HUDEP-2 (cell line): ENCODE measurements at regions not wholly inside any gene's neighbourhood (a gene's known extent, or its start where the extent isn't known, plus 50 kb on each side); places are given as distances from the start of the nearest gene placed in this dataset.
A peak's percentile ranks its signal among the peaks of the same experiment; 100 is the strongest.
"Not testable (repeated sequence)": the region's sequence is repeated elsewhere in the genome, so short reads cannot be mapped to it uniquely, and the experiment has no call there.

ENCODE experiments used
- DNase-seq, 76 experiments: peaks; one replicate each; lab custom pipeline; 2025; ENCODE audit not compliant: unreplicated experiment in 76 of 76; lab: John Stamatoyannopoulos, UW

DNA sequence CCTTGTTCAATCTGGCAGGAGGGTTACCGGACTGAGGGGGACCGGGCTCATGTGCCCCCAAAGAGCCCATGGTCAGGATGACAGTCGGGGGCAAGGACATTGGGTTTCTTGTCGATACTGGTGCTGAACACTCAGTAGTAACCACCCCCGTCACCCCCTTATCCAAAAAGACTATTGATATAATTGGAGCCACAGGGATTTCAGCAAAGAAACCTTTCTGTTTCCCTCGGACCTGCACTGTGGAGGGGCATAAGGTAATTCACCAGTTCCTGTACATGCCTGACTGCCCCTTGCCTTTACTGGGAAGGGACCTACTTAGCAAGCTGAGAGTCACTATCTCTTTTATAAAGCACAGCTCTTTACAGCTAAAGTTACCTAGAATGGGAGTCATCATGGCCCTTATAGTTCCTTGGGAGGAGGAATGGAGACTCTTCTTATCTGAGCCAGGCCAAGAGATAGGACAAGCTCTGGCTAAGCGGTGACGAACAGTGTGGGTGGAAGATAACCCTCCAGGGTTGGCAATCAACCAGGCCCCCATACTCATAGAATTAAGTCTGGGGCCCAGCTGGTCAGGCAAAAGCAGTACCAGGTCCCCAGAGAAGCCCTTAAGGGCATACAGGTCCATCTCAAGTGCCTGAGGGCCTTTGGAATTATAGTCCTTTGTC is 603.7 kb downstream of the UQCRFS1 start:
- peak in 19 of 76 experiments; percentile 7 to 86 (median 53) for DNase-seq

DNA sequence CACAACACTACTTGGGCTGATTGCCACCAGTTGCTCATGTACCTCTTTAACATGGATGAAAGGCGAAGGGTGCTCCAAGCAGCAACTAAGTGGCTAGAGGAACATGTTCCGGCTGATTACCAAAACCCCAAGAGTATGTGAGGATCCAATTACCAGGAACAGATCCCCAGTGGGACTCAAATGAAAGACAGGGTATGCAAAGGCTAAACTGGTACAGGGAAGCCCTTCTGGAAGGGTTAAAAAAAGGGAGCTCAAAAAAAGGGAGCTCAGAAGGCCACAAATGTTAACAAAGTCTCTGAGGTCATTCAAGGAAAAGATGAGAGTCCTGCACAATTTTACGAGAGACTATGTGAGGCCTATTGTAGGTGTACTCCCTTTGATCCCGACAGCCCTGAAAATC is 604.7 kb downstream of the UQCRFS1 start:
- DNase-seq: peak in 3 of 76 experiments; percentile 44 to 60 (median 58)

DNA sequence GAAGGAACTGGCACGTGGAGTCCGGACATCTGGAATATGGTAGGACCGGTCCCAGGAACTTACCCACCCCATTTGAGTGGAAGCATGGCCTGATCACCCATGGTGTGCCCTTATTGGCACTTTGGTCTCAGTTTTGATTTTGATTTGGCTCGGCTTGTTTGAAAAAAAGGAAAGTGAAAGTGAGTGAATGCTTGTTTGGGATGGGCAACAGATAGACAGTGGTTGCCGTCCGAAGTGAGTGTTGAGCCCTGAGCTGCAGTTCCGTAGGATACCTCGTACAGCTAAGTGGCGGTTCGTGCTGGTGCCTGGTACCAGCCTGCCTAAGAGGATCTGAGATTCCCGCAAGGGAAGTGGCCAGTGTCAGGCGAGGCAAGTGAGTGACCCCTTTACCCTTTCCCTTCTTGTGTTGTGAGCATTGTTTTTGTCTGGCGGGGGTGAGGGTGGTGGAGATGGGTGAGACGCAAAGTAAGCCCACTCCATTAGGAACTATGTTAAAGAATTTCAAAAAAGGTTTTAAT is 605.8 kb downstream of the UQCRFS1 start:
- DNase-seq: peak in 4 of 76 experiments; percentile 48 to 76 (median 60)

DNA sequence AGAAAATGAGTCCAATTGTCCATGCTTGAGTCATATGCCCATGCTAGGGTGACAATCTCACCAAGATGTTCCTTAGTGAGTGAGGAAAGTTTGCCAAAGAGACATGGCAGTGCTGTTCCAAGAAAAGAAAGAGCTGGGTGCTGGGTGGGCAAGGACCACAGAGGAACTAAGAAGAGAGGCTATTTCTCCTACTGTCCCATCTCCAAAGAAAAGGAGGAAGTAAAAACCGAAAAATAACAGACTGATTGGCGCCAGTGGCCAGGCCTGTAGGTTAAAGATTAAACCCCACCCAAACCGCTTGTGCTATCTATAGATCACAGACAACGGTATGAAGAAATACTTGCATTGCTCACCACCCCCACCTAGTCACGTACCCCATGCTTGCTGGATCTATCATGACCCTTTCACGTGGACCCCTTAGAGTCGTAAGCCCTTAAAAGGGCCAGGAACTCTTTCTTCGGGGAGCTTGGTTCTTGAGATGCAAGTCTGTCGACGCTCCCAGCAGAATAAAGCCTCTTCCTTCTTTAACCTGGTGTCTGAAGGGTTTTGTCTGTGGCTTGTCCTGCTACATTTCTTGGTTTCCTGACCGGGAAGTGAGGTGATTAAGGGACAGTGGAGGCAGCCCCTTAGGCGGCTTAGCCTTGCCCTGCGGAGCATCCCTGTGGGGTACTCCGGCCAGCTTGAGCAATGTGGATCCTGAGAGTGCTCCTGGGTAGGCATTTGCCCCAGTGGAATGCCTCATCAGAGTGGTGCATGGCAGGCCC is 606.5 kb downstream of the UQCRFS1 start:
- peak in 39 of 76 experiments; percentile 2 to 99 (median 67) for DNase-seq

DNA sequence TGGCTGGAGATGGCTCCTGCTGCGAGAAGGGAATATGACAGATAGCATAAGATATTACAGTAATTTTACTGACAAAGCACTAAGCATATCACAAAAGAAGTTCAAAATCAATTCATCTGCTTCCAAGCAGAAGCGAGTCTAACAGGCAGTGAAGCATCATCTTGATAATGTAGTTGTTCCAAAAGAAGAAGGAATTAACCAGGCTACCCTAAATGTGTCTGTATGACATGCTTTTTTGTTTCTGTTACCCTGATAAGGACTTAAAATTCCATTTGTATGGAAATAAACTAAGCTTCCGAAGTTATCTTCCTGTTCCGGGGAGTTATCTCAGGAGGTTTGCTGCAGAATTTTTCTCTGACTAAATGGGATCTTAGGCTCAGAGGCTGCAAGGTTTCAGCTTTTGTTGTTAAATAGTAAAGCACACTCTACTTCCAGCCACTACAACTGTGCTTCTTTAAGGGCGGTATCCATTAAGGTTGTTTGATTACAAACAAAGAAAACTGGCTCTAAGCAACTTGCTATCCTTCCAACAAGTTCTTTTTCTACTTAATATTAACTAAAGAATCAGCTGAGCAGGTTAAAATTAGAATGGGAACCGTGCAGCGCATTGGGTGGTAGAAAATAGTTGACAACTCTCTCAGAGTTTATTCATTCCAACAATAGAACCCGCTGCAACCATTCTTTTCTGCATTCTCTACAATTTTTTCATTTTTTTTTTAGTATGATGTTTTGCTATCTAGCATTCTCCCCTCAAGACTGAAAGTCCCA is 607.3 kb downstream of the UQCRFS1 start:
- DNase-seq: peak in 5 of 76 experiments; percentile 22 to 57 (median 44)

DNA sequence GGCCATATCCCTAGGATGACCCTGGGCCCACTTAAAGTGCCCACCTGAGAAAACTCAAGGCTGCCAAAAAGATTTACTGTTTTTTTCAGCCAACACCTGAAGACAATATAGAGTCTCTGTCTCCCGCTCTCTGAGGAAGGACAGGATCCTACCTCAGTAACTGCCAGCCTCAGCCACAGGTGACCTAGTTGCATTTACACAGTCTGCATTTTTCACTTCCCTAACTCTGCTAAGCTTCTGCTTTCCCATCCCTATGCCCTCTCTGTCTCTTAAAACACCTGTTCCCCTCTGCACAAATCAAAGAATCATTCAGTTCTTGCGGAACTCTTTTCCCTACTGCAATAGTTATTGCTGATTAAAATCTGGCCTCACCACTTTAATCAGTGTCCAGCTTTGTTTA is 609.5 kb downstream of the UQCRFS1 start:
- no peak for DNase-seq

DNA sequence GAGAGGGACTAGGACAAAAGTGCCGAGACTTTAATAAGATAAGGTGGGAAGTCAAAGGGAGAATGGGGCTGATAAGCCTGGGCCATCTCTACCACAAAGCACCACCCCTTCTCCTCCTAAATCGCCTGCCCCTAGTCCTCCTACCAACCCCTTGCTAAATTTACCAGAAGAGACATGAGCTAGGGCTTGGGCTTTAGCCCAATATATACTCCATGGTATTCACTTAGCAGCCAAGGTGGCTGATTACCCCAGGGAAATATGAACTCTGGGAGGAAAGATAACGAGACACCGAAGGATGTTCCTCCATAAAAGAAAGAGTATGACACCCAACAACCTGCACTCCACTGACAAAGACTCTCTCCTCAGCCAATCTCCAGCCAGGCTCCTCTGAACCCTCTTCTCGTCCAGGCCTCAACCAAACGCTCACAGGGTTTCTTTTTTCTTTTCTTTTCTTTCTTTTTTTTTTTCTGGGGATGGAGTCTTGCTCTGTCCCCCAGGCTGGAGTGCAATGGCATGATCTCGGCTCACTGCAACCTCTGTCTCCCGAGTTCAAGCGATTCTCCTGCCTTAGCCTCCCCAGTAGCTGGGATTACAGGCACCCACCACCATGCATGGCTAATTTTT is 610.2 kb downstream of the UQCRFS1 start:
- DNase-seq: peak in 21 of 76 experiments; percentile 9 to 77 (median 60)

GRCh38 chr19:28601723-28602440 is 611.1 kb downstream of the UQCRFS1 start:
- peak in 8 of 76 experiments; percentile 35 to 60 (median 46) for DNase-seq

- DNase-seq: no peak
Observed at GRCh38 chr19:28598861-28599260, 614.1 kb downstream of the UQCRFS1 start.

DNA sequence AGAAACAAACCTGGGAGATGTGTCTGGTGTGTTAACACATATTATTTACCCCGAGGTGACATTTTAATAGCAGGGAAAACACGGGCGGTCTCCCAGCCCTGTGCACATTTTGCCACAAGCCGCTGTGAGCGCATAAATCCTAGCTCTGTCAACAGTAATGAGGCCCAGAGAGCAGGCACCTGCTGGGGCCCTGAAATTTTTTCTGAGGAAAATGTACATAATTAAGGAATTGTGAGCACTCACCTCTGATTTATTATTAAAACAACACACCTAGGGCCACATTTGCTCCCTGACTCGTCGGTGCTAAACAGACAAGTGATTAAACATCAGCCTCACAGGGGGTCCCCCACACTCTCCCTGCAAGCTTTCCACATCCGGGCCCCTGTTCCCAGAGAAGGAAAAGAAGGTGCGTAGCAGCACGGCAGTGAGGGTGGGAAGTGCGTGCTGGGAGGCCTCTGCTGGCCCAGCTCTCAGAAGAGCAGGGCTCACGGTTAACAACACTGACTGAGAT is 616.3 kb downstream of the UQCRFS1 start:
- DNase-seq: no peak

DNA sequence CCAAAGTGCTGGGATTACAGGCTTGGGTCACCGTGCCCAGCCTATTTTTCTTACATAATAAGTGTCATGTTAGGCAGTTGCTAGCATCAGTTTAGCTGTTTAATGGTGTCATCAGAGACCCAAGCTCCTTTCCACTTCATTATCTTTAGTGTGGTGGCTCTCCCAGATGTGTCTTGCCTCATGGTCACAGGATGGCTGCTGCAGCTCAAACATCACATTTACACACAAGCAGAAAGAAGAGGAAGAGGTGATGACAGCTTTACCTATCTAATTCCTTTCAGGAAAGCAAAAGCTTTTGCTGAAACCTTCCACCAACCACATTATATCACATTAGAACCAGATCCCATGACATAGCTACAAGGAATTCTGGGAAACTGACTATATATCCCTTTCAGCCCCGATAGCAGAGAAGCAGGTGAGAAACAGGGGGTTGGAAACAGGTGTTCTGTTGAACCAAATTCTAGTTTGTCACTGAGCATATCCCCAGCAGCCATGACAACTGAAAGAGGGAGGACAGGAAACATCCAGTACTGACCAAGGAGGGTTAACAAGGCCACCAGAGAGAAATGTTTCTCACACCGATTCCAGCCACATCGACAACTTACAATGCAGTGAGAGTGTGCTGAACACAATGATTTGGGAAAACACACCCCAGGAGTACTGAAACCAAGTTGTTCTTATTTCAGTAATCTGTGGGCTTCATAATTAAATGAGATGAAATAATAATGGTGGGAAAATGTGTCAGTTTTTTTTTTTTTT is 617.0 kb downstream of the UQCRFS1 start:
- no peak for DNase-seq

DNA sequence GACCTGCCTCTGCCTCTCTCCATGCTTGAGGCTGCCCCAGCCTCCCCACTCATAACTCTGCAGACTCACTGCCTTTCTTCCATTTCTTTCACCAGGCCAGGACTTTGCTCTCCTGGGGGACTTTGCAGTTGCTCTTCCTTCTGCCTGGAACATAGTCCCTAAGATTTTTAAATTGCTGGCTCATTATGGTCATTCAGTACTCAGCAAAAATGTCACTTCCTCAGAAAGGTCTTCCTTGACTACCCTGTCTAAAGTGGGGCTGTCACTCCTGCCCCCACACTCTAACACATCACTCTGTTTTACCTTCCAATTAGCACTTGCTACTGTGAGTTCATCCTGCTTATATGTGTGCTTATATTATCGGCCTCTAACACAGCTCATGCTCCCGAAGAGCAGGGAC is 618.2 kb downstream of the UQCRFS1 start:
- DNase-seq: no peak

DNA sequence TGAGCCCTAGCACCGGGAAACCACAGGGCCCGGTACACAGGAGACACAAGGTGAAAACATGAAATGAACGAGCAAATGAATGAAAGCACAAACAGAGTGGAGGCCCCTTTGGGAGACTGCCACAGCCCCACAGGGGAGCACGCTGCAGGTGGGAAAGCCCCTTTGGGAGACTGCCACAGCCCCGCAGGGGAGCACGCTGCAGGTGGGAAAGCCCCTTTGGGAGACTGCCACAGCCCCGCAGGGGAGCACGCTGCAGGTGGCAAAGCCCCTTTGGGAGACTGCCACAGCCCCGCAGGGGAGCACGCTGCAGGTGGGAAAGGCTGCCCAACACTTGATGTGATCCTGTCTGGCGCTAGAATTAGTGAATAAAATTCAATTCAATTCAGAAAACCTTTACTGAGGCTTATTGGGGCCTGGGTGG is 623.0 kb downstream of the UQCRFS1 start:
- DNase-seq: not testable (repeated sequence)

- DNase-seq: no peak
Observed at GRCh38 chr19:28586474-28586873, 626.5 kb downstream of the UQCRFS1 start.

DNA sequence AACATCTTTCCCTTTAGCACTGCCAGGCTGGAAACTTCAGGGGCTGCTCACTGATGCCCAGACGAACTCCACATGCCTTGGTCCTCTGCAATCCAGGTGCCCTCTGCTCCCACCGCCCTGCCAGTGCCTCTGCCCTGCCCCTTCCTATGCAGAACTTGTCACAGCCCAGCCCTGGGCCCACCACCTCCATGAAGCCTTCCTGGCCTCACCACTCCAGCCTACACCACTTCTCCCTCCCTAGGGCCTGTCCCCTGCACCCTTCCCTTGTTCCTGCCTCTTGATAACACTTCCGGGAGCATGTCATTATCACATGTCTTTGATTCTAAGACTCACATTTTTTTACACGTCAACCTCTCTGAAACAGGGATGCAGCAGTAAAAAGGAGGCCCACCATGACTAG is 627.2 kb downstream of the UQCRFS1 start:
- DNase-seq: no peak

DNA sequence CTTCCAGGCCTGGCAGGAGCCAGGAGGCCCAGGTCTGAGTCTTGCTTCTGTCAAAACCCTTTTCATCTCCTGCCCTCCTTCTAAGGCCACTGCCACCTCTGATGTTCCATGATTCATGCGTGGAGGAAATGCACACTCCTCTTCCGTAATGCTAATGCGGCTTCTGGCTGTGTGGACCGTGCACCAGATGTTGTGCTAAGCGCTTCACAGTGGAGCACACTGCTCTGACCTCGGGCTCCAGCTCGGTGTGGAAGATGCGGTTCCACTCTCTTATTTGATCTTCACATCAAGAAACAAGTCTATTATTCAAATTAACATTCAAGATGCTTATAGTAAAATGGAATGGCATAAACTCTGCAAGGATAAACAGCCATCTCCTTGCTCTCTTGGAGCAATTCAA is 629.2 kb downstream of the UQCRFS1 start:
- DNase-seq: no peak

- DNase-seq: no peak
Observed at GRCh38 chr19:28583242-28583641, 629.7 kb downstream of the UQCRFS1 start.

DNA sequence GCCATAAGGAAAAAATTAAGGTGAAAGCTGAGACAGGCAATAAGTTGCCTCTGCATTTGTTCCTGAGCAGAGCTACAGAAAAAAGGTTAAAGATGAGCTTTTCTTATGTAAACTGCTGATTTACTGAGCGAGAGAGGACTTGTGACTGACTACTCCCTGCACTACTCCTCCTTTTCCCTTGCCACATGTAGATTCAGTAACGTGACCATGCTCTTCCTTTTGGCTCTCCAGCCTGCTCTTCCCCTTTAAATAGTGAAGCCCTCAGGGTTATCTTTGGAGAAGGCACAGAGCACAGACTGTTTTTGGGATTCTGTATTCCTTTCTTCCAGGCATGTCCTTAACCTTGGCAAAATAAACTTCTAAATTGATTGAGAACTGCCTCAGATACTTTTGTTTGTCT is 630.2 kb downstream of the UQCRFS1 start:
- no peak for DNase-seq

- DNase-seq: no peak
Observed at GRCh38 chr19:28582344-28582743, 630.6 kb downstream of the UQCRFS1 start.
